Mammary epithelial cell (primary cell): ENCODE measurements at regions not wholly inside any gene's neighbourhood (a gene's known extent, or its start where the extent isn't known, plus 50 kb on each side); places are given as distances from the start of the nearest gene placed in this dataset.

Experiments used
- CTCF ChIP-seq, 2 donors: IDR thresholded peaks in 1 of 2; conservative IDR thresholded peaks in 1 of 2; 2 replicates each; pipeline ENCODE4 v1.5.1; 2011 to 2012; ENCODE audit warnings: inconsistent platforms in 2 of 2, low read length in 2 of 2, mild to moderate bottlenecking in 2 of 2, control low read depth in 1 of 2, low read depth in 1 of 2; ENCODE audit not compliant: insufficient read depth in 1 of 2; ENCODE audit errors: extremely low read depth in 1 of 2
- EZH2 ChIP-seq: IDR thresholded peaks from 2 replicates; pipeline ENCODE4 v1.6.1; 2012; ENCODE audit warnings: low read length, inconsistent platforms, borderline replicate concordance

DNA sequence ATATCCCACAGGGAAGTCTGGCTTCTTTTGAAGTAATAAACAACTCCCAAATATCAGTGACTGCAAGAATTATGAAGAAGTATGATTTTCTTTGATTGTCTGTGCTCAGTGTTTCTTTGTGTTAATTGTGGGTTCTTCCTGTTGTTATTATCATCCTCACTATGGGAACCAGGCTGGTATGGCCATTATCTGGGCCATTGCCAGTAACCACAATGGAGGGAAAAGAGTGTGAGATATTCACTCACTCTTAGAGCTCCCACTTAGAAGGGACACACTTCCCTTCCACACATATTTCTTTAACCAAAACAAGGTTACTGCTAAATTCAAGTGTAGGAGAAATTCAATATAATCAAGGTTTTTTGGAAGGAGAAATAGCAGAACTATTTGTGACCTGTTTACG is 503.7 kb downstream of the SLC6A15 start:
- TF ChIP-seq CTCF (conservative IDR thresholded peaks at IDR 0.05 in 1 of 2, IDR thresholded peaks at IDR 0.05 in 1 of 2; ENCODE audit: extremely low read depth in 1 of 2, insufficient read depth in 1 of 2, low read depth in 1 of 2, low read length in 2 of 2) (no peak), EZH2 (no peak)
